22Rv1 (cell line): ENCODE measurements at regions not wholly inside any gene's neighbourhood (a gene's known extent, or its start where the extent isn't known, plus 50 kb on each side); places are given as distances from the start of the nearest gene placed in this dataset.

Source experiments
- H3K27ac ChIP-seq: fragments of 450-650 bp; 2 replicates; pipeline ENCODE4 v1.5.1; 2017
- CTCF ChIP-seq: fragments of 450-650 bp; IDR thresholded peaks from 2 replicates; pipeline ENCODE4 v1.5.1; 2017; ENCODE audit warnings: mild to moderate bottlenecking
- ZFX ChIP-seq: fragments of 450-650 bp; IDR thresholded peaks from 2 replicates; pipeline ENCODE4 v1.6.1; 2017; ENCODE audit warnings: antibody characterized with exemption, borderline replicate concordance

GRCh38 chr18:37689841-37690240, 124.2 kb upstream of the CELF4 start:
- TF ChIP-seq CTCF (no peak), ZFX (no peak)
- no peak overlapping the region for H3K27ac ChIP-seq

- no peak overlapping the region for H3K27ac ChIP-seq
- TF ChIP-seq CTCF: no peak
- no peak for TF ChIP-seq ZFX
Measured at GRCh38 chr18:37684590-37684989, 119.0 kb upstream of the CELF4 start.

GRCh38 chr18:37684183-37684582, 118.6 kb upstream of the CELF4 start:
- no peak overlapping the region for H3K27ac ChIP-seq
- TF ChIP-seq CTCF (no peak), ZFX (no peak)

GRCh38 chr18:37680911-37681310, 115.3 kb upstream of the CELF4 start:
- TF ChIP-seq CTCF (no peak), ZFX (no peak)

GRCh38 chr18:37676276-37676675, 110.7 kb upstream of the CELF4 start:
- no peak for TF ChIP-seq CTCF
- no peak for TF ChIP-seq ZFX
- no peak overlapping the region for H3K27ac ChIP-seq

More at GRCh38 chr18:37680911-37681310, 115.3 kb upstream of the CELF4 start:
- H3K27ac ChIP-seq: no peak overlapping the region

DNA sequence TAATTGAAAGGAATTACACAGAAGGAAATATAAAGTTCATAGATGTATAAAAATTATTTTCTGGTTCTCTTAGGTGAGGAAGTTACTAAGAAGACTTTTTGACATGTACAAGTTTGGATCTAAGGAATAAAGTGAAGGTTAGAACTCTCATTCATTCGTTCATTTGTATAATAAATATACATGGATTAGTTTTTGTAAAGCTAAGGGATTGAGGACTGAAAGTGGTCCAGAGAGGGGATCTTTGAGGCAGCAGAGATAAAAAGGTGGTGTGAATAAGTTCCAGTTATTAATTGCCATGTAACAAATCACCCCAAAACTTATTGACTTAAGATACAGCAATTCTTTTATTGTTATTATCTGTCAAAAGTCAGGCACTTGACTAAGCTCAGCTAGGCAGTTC, 110.1 kb upstream of the CELF4 start:
- no peak overlapping the region for H3K27ac ChIP-seq
- no peak for TF ChIP-seq CTCF
- TF ChIP-seq ZFX: no peak

DNA sequence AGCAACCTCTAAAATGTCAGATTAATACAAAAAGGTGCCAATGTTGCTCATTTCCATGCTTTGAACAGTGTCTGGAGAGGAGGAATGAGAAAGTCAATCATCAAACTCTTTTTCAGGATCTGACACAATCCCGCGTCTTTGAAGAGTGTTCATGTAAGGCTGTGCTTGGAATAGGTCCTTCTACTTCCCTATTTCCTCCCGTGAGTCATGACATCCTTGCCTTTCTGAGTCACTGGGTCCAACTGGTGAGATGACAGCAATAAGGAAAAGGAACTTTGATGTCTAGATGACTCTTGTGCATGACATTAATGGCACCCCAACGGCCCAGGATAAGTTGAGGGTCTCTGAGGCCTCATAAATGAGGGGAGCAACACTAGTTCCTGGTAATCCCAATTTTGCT, 109.0 kb upstream of the CELF4 start:
- no peak for TF ChIP-seq CTCF
- no peak overlapping the region for H3K27ac ChIP-seq
